Fibroblast of villous mesenchyme (primary cell): ENCODE measurements at regions not wholly inside any gene's neighbourhood (a gene's known extent, or its start where the extent isn't known, plus 50 kb on each side); places are given as distances from the start of the nearest gene placed in this dataset.

Experiments
- DNase-seq: peaks from one replicate; pipeline ENCODE4 v3.0.0-alpha.2; 2010; ENCODE audit warnings: low read depth
- H3K4me3 ChIP-seq: 2 replicates; pipeline ENCODE4 v1.5.1; 2011; ENCODE audit warnings: low read depth, mild to moderate bottlenecking, low read length
- CTCF ChIP-seq: IDR thresholded peaks from 2 replicates; pipeline ENCODE4 v1.5.1; 2012; ENCODE audit warnings: low read depth, mild to moderate bottlenecking, low read length; ENCODE audit not compliant: insufficient read depth

- no peak overlapping the region for H3K4me3 ChIP-seq
- TF ChIP-seq CTCF, result no peak
- no peak for DNase-seq
Observed at GRCh38 chr10:44650691-44651661, 260.2 kb upstream of the TMEM72 start.

- no peak for TF ChIP-seq CTCF
- DNase-seq, result no peak
- H3K4me3 ChIP-seq, result no peak overlapping the region
Observed at GRCh38 chr10:44651834-44652233, 259.3 kb upstream of the TMEM72 start.

- H3K4me3 ChIP-seq, result no peak overlapping the region
- no peak for DNase-seq
- TF ChIP-seq CTCF, result no peak
Observed at GRCh38 chr10:44659320-44659719, 251.8 kb upstream of the TMEM72 start.

- DNase-seq, result peak; percentile 56
- no peak for TF ChIP-seq CTCF
- H3K4me3 ChIP-seq, result no peak overlapping the region
Observed at GRCh38 chr10:44660271-44660670, 250.9 kb upstream of the TMEM72 start.

GRCh38 chr10:44662051-44662450, 249.1 kb upstream of the TMEM72 start:
- no peak overlapping the region for H3K4me3 ChIP-seq
- peak; percentile 80 for DNase-seq
- no peak for TF ChIP-seq CTCF

GRCh38 chr10:44668336-44668735, 242.8 kb upstream of the TMEM72 start:
- TF ChIP-seq CTCF, result no peak
- DNase-seq, result no peak
- no peak overlapping the region for H3K4me3 ChIP-seq
